ENCODE measurements at regions not wholly inside any gene's neighbourhood (a gene's known extent, or its start where the extent isn't known, plus 50 kb on each side); places are given as distances from the start of the nearest gene placed in this dataset.

DNA sequence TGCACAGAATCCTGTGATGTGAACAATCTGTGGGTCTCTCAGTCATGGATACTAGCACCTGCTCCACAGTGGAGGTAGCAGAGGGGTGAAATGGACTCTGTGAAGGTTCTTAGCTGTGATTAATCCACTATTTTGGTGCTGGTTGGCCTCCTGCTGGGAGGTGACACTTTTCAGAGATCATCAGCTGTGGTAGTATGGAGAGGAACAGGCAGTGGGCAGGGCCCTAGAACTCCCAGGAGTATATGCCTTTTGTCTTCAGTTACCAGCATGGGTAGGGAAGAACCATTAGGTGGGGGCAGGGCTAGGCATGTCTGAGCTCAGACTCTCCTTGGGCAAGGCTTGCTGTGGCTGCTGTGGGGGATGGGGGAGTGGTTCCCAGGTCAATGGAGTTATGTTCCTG is 54.0 kb upstream of the KCNJ15 start:
- Histone ChIP-seq H3K9me3 (ENCODE audit: control insufficient read depth, low read length) (no peaks in the 10 kb centered on the region), H3K36me3 (ENCODE audit: control insufficient read depth, insufficient read depth, low read length) (no peaks in the 10 kb centered on the region), H3K4me1 (ENCODE audit: control insufficient read depth, insufficient read depth, low read length, poor library complexity, severe bottlenecking) (no peaks in the 10 kb centered on the region), H3K4me3 (ENCODE audit: extremely low read depth, insufficient read depth, low read length, poor library complexity, severe bottlenecking) (no peak overlapping the region), H3K27ac (ENCODE audit: low read depth, low read length, severe bottlenecking) (no peak overlapping the region)

DNA sequence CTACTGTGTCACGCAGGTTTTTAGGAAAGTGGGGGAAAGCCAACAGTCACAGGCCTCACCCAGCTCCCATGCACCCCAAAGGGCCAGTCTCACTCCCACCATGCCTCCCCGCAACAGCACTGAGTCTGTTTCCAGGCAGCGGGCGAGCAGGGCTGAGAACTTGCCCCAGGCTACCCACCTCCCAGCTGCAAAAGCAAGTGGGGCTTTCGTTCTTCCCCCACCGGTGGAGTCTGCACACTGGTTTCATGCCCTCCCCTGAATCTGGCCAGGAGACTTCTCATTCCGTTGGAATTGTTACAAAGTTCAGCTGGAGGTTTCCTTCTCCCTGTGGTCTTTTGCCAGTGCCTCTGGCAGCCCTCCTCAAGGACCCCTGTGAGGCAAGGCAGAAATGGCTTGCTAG is 53.6 kb upstream of the KCNJ15 start:
- 98 to 100% methylated on average over 2 to 6 of the region's 7 CpGs for whole genome bisulfite sequencing, 2 experiments (ENCODE audit: insufficient coverage in 2 of 2)
- Histone ChIP-seq H3K27ac (ENCODE audit: low read depth, low read length, severe bottlenecking) (no peak overlapping the region), H3K36me3 (ENCODE audit: control insufficient read depth, insufficient read depth, low read length) (no peaks in the 10 kb centered on the region), H3K4me3 (ENCODE audit: extremely low read depth, insufficient read depth, low read length, poor library complexity, severe bottlenecking) (no peak overlapping the region), H3K4me1 (ENCODE audit: control insufficient read depth, insufficient read depth, low read length, poor library complexity, severe bottlenecking) (no peaks in the 10 kb centered on the region), H3K9me3 (ENCODE audit: control insufficient read depth, low read length) (no peaks in the 10 kb centered on the region)

DNA sequence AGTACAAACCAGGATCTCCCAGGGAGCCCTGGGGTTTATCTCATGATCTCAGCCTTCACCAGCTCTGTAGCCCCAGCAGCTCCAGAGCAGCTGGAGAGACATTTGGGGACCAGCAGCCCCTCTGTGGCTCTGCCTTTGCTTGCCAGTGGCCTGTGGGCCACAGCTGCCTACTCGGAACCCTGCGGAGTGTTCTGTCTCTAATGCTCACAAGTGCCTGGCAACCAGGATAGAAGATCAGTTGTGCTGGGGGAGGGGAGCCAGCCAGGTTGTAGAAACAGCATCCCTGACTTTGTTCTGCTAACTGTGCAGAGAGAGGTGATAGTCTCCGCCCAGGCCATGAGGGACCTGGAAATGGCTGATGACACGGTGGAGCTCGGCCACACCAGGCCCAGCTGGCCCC is 50.9 kb upstream of the KCNJ15 start:
- H3K4me1 ChIP-seq (ENCODE audit: control insufficient read depth, insufficient read depth, low read length, poor library complexity, severe bottlenecking) = no peaks in the 10 kb centered on the region
- H3K27ac ChIP-seq (ENCODE audit: low read depth, low read length, severe bottlenecking) = no peak overlapping the region
- no peaks in the 10 kb centered on the region for H3K36me3 ChIP-seq (ENCODE audit: control insufficient read depth, insufficient read depth, low read length)
- H3K9me3 ChIP-seq (ENCODE audit: control insufficient read depth, low read length) = peaks cover 9% of the 10 kb centered on the region
- no peak overlapping the region for H3K4me3 ChIP-seq (ENCODE audit: extremely low read depth, insufficient read depth, low read length, poor library complexity, severe bottlenecking)
- WGBS, 2 experiments (ENCODE audit: insufficient coverage in 2 of 2) = 88 to 90% methylated on average over 3 of the region's 5 CpGs

DNA sequence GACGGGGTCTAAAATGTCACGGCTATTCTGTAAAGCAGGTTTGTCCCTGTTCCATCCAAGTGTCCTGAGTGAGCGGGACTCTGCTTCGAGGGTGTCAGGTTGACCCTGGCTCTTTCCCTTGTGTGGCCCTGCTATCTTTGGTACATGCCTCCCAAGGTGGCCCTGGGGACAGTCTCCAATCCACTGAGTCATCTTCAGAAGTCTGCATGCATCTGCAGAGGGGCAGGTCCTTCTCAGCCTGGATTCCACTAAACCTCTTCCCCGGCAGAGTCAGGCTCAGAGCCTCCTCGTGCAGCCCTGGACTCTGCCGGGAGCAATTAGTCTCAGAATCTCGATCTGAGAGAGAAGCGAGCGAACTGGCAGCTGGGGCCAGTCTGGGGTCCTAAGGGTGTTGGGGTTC is 50.1 kb upstream of the KCNJ15 start:
- no peak overlapping the region for H3K4me3 ChIP-seq (ENCODE audit: extremely low read depth, insufficient read depth, low read length, poor library complexity, severe bottlenecking)
- peaks cover 9% of the 10 kb centered on the region for H3K9me3 ChIP-seq (ENCODE audit: control insufficient read depth, low read length)
- no peaks in the 10 kb centered on the region for H3K36me3 ChIP-seq (ENCODE audit: control insufficient read depth, insufficient read depth, low read length)
- H3K27ac ChIP-seq (ENCODE audit: low read depth, low read length, severe bottlenecking) = no peak overlapping the region
- no peaks in the 10 kb centered on the region for H3K4me1 ChIP-seq (ENCODE audit: control insufficient read depth, insufficient read depth, low read length, poor library complexity, severe bottlenecking)
- WGBS, 2 experiments (ENCODE audit: insufficient coverage in 2 of 2) = 87 to 97% methylated on average over 6 to 9 of the region's 10 CpGs
